ENCODE measurements at regions not wholly inside any gene's neighbourhood (a gene's known extent, or its start where the extent isn't known, plus 50 kb on each side); places are given as distances from the start of the nearest gene placed in this dataset.
"Not testable (repeated sequence)": the region's sequence is repeated elsewhere in the genome, so short reads cannot be mapped to it uniquely, and the experiment has no call there.

- no peak for DNase-seq
Observed at GRCh38 chr5:107771926-107772325, 101.2 kb upstream of the EFNA5 start.

DNA sequence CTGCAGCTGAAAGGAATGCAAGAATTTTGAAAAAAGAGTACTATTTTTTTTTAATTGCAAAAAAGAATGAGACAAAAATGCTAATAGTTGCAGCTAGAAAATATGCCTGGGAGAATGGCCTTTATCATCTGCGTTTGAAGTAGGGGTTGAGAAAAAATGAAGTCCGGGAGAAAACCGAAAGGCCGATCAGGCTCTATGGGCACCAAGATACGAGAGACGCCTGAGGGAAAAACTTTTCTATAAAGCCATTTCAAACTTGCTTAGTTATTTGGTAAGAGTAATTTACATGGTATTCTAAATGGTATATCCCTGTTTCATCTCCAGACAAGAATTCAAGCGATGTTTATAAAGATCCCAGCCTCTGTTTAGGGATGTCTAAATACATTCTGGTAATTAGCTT lies 99.3 kb upstream of the EFNA5 start:
- DNase-seq = no peak

DNA sequence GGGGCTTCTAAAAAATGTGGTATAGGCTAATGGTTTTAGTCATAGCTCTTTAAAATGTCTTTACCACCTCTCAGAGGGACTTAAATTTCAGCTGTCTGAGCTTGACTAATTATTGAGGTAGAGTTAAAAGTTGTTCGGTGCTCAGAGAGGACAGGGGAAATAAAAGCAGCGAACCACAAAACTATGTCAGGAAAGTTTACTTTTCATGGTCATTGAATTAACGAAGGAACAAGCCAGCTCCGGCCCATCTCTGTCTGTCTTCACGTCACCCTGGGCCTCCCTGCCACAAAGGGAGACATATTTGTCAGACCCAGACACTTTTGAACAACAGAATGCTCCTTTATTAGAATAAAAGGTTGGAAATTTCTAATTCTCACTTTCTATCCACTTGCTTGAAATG lies 98.8 kb upstream of the EFNA5 start:
- DNase-seq = no peak

DNA sequence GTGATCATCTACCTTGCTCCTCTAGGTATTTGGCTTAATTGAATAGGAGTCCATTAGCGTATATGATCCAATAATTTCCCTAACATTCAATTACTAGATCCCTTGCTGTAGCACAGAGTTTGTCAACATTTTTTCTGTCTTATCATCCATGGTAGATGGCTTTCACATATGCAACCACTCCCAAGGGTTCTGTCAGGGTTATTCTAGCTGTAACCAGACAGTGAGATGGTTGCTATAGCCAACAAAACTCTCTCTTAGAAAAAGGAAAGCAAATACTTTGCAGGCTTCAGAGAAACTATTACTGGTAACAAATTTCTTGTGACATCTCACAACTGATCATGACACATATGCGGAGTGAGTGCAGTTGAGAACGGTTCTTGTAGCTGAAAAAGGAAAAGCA lies 96.2 kb upstream of the EFNA5 start:
- DNase-seq = no peak

GRCh38 chr5:107766439-107766838 lies 95.7 kb upstream of the EFNA5 start:
- DNase-seq = no peak

- no peak for DNase-seq
Observed at GRCh38 chr5:107765805-107766063, 95.0 kb upstream of the EFNA5 start.

DNA sequence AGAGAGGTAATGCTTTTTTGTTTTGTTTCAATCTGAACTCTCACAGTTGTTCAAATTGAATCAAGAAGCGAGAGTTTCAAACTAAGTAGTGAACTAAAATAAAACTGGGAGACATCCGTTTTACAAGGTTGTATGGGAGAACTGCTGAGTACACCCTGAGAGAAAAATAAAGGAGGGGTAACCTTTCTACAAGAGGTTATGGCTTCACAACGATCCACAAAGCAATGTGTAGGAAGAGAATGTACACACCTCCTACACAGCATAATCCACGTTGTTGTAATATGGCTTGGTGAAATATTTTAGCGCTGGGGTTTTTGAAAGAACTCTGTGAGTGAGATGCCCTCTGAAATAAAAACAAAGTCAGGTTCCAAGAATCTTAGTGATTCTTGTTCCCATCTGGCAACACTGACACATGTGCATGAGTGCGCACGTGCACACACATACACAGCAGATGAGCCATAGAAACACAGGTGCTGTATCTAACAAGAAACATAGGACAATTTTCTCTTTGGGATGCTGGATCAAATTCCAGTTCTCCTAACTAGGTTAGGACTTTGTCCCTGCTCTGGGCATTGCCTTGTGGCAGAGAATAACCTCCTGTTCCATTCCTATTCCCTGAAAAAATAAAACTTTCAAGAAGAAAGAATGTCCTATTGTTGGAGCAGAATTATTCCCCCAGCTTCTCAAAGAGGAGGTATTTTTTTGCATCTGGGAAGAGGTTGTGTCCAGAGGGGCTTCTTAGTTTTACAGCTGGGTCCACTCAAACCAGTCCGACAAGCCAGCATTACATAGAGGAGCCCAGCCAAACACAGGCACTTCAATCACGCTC lies 94.5 kb upstream of the EFNA5 start:
- no peak for DNase-seq

DNA sequence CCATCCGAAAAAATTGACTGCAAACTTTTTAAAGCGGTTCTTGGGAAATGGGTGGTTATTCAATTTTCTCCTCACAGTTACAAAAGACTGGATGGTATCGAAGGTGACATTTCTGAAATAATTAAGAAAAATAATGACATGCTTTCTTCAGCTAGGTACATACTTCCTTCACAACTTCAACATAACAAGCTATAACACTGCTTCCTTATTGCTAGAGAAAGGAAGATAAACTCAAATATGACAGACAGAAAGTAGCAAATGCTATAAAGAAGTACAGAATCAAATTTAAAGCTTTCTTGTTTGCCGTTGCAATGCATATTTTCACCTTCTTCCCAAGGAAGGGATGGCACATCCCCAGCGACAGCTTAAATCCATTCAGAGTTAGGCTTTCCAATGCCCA lies 93.5 kb upstream of the EFNA5 start:
- no peak for DNase-seq

- no peak for DNase-seq
Observed at GRCh38 chr5:107753427-107753826, 82.7 kb upstream of the EFNA5 start.

GRCh38 chr5:107744418-107745330 lies 73.9 kb upstream of the EFNA5 start:
- no peak for DNase-seq

DNA sequence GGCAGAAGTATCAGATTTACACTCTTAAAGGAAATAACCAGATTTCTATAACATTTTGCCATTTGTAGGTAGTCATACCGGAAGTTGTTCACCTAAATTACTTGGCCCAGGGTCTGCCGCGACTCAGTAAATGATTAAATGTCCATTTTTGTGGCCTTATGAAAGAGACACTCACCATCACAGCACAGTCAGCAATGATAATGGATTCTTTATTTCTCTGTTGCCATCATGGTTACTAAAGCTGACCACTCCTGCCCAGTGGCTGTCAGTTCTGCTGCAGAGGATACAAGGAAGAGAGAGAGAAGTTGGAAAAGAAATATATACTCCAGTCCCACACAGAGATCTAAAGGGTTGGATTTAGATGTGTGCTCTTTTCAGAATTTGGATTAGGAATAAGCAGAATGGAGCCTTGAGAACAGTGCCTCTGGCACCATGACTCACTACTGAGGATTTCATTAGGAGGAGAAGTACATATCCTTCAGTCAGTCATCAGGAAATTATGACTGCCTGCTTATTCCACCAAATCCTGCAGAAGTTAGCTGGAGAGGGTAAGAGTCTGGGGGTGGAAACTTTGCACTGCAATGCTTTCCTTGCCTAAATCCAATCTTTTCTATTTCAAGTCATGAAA lies 72.8 kb upstream of the EFNA5 start:
- DNase-seq = peak; percentile 69

DNA sequence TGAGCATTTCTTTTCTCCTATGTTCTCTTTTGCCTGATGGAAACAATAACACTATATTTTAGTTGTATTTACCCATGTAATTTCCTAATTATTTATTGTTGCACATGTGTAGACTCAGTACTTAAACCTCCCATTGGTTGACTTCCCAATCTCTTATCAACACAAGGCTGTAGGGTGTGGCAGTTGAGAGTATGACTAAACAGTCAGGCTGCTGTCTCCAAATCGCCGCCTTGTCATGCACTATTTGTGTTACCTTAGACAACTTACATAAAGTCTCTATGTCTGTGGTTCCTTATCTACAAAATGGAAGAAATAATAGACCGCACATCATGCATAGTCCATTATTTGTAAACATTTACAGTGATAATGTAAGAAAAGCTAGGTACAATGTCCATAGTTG lies 68.9 kb upstream of the EFNA5 start:
- DNase-seq = no peak

- peak; percentile 40 for DNase-seq
Observed at GRCh38 chr5:107736638-107737037, 65.9 kb upstream of the EFNA5 start.

DNA sequence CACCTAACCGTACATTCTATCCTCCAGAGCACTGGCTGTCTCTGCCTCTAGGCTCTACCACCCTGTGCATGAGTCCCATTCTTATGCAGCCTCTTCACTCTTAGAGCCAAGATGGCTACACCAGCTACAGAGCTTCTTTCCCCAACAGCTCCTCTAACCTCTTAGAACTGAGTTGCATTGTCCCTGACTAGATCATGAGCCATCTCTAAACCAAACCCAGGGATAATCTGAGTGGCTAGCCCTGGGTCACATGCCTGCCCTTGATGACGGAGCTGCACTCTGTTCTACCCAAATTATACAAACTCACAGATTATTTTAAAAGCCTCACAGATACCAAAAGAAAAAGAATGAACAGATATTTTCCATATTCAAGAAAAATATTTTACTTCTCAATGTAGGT lies 65.4 kb upstream of the EFNA5 start:
- DNase-seq = not testable (repeated sequence)

- DNase-seq = no peak
Observed at GRCh38 chr5:107735558-107735957, 64.8 kb upstream of the EFNA5 start.

- no peak for DNase-seq
Observed at GRCh38 chr5:107726896-107727295, 56.2 kb upstream of the EFNA5 start.

- no peak for DNase-seq
Observed at GRCh38 chr5:107724642-107725041, 53.9 kb upstream of the EFNA5 start.

DNA sequence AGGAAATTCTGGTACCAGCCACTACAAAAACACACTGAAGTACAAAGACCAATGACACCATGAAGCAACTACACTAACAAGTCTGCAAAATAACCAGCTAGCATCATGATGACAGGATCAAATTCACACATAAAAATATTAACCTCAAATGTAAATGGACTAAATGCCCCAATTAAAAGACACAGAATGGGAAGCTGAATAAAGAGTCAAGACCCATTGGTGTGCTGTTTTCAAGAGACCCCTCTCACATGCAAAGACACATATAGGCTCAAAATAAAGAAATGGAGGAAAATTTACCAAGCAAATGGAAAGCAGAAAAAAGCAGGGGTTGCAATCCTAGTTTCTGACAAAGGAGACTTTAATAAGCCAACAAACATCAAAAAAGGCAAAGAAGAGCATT lies 50.5 kb upstream of the EFNA5 start:
- not testable (repeated sequence) for DNase-seq
